DMS53 treated with DMSO at 0.1 percent for 48 hours (cell line): ENCODE measurements at regions not wholly inside any gene's neighbourhood (a gene's known extent, or its start where the extent isn't known, plus 50 kb on each side); places are given as distances from the start of the nearest gene placed in this dataset.
"Not testable (repeated sequence)": the region's sequence is repeated elsewhere in the genome, so short reads cannot be mapped to it uniquely, and the experiment has no call there.

ENCODE experiments used
- DNase-seq: peaks from one replicate; lab custom pipeline; 2025; ENCODE audit not compliant: unreplicated experiment; lab: John Stamatoyannopoulos, UW

DNA sequence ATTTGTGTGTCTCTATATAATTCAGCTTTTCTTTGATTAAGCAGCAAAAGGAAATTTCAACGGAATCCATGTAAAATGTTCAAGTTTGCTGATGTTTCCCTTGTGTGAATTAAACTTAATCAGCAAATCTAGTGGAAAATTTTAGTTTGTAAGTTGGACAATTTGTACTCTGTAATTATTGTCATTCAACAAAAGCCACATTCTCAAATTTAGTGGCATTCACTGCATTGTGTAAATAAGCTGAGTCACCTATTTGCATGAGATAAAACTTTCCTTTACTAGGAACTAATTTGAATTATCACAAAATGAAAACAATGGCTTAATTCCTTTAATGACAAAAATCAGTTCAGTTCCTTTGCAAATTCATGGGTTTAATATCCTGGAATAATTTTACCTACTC is 784.2 kb upstream of the CCDC179 start:
- no peak for DNase-seq

- not testable (repeated sequence) for DNase-seq
Measured at GRCh38 chr11:23652336-23652735, 792.1 kb upstream of the CCDC179 start.

DNA sequence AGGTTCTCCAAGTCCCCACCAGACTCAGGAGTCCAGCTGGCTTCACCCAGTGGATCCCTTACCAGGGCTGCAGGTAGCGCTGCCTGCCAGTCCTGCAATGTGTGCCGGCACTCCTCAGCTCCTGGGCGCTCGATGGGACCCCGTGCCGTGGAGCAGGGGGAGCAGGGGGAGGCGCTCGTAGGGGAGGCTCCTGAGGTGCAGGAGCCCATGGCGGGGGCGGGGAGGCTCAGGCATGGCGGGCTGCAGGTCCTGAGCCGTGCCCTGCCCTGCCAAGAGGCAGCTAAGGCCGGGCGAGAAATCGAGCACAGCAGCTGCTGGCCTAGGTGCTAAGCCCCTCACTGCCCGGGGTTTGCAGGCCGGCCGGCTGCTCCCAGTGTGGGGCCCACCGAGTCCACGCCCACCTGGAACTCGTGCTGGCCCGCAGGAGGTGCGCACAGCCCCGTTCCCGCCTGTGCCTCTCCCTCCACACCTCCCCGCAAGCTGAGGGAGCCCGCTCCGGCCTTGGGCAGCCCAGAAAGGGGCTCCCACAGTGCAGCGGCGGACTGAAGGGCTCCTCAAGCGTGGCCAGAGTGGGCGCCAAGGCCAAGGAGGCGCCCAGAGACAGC is 792.9 kb upstream of the CCDC179 start:
- no peak for DNase-seq

GRCh38 chr11:23668324-23668723 is 808.0 kb upstream of the CCDC179 start:
- no peak for DNase-seq

DNA sequence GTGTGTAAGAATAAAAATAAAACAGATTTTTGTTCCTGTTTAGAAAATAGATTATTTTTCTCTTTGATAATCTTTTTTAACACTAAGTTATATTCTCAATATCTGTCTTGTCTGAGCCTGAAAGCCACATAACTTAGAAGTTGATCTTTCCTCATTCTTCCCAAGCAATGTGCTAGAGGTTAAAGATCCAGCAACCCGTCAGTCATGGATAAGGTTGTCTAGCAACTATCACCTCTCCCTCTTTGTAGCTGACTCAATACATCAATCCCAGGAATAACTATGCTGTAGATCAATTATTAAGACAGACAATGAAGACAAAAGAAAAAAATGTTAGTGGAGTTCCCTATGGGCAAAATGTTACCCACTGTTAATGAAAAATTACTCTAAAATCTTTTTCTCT is 813.1 kb upstream of the CCDC179 start:
- DNase-seq: no peak

DNA sequence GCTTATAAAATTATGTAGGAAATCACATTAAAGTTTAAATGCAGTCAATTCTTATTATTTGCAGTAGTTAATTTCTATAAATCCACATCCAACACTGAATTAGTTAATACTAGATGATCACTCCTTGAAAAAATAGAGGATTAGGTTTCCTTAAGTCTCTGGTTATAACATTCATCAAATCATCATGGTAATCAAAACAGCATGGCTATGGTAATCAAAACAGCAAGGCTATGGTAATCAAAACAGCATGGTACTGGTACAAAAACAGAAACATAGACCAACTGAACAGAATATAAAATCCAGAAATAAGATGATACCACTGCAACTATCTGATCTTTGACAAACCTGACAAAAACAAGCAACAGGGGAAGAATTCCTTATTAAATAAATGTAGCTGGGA is 814.6 kb upstream of the CCDC179 start:
- DNase-seq: no peak

GRCh38 chr11:23679041-23679440 is 817.8 kb upstream of the LUZP2 start:
- no peak for DNase-seq

DNA sequence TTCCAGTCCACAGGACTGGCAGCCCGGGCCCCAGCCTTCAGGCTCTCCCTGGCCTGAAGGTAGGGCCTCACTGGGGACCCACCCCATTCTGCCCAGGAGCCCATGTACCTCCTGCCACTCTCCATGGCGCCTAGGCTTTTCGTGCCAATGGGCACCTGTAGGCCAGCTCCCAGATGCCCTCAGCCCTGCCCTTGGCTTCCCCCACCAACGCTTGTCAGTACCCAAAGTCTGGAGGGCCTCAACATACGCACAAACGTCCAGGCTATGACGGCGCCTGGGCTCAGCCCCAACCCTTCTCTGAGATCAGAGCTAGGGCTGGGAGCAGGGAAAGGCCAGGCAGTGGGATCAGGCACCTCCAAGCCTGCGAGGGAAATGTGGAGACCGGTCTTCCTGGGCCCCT is 816.9 kb upstream of the LUZP2 start:
- DNase-seq: no peak

DNA sequence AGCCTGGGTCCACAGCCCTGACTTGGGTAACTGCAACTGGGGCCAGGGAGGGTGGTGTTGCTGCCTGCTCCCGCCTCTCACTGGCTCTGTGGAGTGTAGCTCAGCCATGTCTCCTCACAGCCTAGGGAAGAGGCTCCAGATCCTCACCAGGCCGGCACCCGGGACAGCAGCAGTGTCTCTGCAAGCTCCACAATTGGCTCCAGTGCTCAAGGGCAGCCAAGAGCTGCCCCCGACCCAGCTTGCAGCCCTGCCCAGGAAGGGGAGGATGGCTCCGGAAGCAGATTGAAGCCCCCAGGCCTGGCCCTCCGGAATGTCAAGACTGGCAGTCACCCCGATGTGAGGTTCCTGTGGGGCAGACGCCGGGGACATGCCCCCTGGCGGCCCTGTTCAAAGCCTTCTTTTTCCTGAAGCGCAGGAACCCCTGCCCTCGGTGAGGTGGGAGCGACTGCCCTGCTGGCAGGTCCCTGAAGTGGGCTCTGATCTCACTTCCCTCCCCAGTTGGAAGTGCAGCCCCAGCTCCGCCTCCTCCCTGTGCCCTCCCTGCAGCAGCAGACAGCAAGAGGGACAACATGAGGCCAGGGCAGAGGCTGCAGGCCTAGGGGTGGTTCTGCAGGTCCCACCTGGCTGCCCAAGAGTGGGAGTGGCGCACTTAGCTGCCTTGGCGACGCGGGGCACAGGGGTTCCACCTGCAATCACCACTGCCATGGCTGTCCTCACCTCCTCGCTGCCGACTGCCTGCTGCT is 816.2 kb upstream of the LUZP2 start:
- no peak for DNase-seq

DNA sequence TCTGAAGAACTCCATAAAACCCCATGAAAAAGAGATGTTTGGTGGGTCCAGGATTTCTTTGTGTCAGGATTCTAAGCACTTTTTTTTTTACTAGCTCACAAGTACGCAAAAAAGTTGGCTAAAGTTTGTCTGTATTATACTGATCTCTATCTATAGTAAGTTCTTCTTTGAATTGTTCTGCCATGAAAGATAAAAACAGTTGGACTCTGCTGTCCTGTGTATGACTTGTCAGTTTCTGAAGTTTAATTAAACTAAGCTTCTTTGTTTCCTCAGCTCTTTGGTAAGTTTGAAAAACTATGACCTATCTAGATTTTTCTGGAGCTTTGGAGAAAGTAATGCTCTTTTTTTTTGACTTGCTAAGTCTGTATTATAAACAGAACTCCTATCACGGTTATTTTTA is 812.2 kb upstream of the LUZP2 start:
- no peak for DNase-seq

- DNase-seq: no peak
Measured at GRCh38 chr11:23687991-23688390, 808.9 kb upstream of the LUZP2 start.

- DNase-seq: no peak
Measured at GRCh38 chr11:23688411-23688810, 808.4 kb upstream of the LUZP2 start.

GRCh38 chr11:23688835-23689234 is 808.0 kb upstream of the LUZP2 start:
- DNase-seq: no peak

- no peak for DNase-seq
Measured at GRCh38 chr11:23696688-23697415, 800.0 kb upstream of the LUZP2 start.

DNA sequence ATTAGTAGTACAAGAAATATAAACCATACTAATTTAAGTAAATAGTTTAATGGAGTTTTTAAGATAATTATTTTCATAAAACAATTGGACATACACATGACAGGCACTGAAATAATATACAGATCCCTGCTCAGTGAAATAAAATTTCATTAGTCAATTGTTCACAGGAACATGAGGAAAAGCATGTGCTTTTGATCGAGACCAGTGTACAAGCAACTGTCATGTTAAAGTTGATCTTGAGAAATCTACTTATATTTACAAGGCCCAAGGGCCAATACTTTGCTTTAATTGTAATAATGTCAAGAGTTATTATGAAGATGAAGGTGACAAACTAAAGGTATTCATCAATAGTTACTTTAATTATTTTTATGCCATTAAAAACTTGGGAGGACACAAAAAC is 792.7 kb upstream of the LUZP2 start:
- no peak for DNase-seq

- peak; percentile 1 for DNase-seq
Measured at GRCh38 chr11:23711981-23712380, 784.9 kb upstream of the LUZP2 start.

- no peak for DNase-seq
Measured at GRCh38 chr11:23719016-23719415, 777.8 kb upstream of the LUZP2 start.

DNA sequence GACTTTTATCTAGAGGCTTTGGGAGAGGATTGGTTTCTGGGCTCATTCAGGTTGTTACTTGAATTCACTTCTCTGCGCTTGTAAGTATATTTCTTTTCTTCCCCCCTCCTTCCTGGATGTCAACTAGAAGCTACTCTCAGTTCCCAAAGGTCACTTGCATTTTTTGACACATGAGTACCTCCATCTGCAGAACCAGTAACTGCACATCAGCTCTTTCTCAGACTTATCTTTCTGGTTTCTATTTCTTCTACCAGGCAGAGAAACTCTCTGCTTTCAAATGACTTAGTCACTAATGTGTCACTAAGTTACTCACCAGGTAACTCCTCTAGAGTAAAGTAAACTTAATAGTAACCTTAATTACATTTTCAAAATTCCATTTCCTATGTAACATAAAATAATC is 773.0 kb upstream of the LUZP2 start:
- no peak for DNase-seq

- DNase-seq: no peak
Measured at GRCh38 chr11:23725752-23726151, 771.1 kb upstream of the LUZP2 start.

DNA sequence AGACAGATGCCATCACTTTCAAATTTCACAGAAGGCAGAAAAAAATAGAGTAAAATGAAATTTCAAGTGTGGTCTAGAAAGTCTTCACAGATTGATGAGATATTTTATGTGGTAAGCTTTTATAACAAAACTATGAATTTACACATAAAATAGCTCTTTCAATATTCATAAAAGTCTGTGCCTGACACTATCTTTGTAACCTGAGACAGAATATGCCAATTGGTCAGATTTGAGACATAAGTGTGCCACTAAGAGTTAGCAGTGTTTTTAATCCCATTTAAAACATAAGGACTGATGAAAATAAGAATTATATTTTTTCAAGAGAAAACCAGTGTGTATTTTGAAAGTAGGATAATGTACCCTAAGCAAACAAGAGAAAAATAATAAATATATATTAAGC is 769.5 kb upstream of the LUZP2 start:
- no peak for DNase-seq

DNA sequence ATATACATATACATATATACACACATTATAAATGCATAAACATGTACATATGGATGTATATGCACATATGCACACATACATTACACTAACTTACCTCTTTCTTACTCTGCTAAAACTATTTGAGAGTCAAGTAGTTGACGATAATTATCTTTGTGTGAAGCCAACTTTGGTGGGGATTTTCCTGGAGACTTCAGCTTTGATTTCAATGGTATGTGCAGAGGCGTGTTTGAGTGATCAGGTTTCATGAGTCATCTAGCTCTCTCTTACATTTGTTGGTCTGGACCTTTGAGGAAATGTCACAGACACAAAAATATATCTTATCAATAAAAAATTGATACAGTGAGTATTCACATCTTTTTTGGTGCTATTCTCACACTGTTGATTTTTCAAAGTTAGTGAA is 769.1 kb upstream of the LUZP2 start:
- DNase-seq: peak; percentile 23

- no peak for DNase-seq
Measured at GRCh38 chr11:23729088-23729487, 767.8 kb upstream of the LUZP2 start.
